ENCODE measurements at regions not wholly inside any gene's neighbourhood (a gene's known extent, or its start where the extent isn't known, plus 50 kb on each side); places are given as distances from the start of the nearest gene placed in this dataset.

DNA sequence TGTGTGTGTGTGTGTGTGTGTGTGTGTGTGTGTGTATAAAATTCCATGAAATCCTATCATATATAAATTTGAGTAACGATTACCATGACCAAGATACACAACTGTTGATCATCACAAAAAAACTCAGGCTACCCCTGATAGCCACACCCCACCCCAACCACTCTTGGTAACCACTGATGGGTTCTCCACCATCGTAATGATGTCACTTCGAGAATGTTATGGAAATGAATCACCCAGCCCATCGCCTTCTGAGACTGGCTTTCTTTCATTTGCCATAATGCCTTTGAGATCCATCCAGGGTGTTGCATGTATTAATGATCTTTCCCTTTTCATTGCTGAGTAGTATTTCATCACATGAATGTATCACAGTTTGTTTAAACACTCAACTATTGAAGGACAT is 496.0 kb downstream of the MIAT start:
- DNase-seq, result no peak

DNA sequence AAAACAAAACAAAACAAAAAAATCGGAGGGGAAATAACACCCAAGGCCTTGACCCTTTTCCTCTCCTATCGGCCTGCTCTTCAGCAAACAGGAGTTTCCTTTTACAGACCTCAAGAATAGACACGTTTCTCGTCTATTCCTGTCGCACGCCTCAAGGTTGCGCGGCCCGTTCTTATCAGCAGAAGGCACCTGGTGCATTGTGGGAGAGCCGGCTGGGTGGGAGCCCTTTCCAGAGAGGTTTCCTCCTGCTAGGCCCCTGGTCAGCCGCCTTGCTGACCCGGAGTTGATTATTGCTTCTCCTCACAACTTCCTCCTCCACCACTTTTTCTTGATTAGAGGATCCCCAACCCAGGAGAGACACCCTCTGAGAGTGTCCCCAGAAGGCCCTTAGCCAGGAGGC is 497.3 kb downstream of the MIAT start:
- peak; percentile 94 for DNase-seq

DNA sequence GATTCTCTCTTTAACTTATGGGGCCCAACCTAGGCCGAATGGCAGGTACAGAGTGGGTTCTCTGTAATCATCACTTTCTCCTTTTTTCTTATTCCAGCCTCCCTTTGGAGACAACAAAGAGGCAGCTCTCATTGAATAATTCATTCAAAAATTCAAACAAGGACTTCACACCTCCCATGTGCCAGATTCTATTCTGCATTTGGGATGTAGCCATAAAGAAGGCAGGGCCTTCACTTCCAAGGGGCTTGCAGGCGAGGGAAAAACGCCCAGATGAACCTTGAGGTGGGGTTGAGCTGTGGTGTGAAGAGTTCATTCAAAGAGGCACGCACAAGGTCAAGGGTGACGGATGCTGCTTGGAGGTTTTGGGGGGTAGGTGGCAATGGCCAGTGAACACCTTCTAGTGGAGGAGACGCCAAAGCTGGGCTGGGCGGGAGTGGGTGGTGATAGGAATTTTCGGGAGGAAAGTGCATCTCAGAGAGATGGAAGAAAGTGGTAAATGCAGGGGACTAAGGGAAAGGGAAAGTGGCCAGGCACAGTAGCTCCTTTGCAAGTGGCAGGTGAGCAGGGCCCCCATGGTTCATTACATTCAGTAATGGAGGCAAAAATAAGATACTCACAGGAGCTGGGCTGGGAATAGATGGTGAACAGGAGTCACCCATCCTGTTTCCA is 499.6 kb downstream of the MIAT start:
- no peak for DNase-seq

DNA sequence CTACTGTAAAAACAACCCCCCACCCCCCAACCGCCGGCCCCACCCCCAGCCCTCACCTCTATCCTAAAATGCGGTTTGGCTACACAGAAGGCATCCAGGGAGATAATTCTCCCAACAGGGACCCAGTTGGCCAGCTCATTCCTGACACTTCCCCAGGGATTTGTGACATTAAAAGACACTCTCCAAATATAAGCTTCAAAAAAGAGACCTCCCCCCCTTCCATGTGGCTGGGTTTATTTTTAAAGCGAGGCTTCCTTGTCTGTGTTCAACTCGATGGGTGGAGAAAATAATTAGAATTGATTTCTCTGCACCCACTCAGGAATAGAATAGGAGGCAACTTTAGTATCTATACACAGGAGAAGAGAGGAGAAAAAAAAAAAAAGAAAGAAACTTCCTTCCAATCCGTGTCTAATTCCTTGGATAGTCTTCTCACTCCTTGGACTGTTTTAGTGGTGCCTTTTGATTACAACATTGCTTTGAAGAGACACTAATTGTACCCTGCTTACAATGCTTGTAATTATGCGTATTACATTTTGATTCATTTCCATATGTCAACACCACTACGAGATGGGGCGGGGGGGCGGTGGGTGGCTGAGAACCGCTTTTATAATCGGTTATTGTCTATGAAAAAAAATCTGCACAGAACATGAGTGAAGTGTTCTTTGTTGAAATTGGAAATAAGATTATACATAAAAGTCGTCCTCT is 500.4 kb downstream of the MIAT start:
- DNase-seq, result no peak

DNA sequence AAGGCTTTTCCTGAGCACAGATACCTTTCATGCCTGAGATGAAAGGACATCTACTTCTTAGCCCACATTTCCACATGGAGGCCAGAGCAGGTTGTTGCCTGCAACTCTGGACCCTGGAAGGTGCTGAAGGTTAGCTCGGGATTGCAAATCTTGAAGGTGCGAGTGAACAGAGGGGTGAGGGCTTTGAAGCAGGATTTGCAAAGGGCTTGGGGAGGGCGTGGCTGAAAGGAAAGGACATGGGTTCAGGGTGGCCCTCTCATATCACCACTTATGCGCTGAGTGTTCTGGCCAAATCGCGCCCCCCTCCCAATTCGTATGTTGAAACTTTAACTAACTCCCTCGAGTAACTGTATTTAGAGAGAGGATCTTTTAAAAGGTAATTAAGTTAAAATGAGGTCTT is 501.6 kb downstream of the MIAT start:
- DNase-seq, result no peak

DNA sequence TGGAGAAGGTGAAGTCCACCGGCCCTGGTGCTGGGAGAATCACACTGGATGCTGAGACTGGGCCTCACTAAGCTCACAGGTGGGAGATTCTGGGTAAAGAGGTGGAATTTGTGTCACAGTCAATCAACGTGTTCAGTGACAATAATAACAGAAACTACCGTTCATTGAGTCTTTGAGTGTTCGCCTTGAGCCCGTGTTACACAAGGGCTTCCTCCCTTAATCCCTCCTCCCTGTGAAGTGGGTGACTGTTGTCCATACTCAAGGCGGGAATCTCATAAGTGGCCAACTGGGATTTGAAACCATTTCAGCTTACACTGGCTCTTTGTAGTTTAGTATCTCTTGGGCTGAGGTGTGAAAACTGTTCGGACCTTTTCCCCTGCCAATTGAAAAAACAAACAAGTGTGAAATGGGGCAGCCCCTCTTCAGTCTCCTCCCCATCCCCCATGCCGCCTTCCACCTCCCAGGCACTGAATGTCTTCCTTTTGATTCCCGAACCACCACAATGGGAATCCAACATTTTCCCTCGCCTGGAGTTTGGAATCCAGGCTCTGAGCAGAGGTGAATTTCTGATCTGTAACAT is 502.4 kb downstream of the MIAT start:
- no peak for DNase-seq

DNA sequence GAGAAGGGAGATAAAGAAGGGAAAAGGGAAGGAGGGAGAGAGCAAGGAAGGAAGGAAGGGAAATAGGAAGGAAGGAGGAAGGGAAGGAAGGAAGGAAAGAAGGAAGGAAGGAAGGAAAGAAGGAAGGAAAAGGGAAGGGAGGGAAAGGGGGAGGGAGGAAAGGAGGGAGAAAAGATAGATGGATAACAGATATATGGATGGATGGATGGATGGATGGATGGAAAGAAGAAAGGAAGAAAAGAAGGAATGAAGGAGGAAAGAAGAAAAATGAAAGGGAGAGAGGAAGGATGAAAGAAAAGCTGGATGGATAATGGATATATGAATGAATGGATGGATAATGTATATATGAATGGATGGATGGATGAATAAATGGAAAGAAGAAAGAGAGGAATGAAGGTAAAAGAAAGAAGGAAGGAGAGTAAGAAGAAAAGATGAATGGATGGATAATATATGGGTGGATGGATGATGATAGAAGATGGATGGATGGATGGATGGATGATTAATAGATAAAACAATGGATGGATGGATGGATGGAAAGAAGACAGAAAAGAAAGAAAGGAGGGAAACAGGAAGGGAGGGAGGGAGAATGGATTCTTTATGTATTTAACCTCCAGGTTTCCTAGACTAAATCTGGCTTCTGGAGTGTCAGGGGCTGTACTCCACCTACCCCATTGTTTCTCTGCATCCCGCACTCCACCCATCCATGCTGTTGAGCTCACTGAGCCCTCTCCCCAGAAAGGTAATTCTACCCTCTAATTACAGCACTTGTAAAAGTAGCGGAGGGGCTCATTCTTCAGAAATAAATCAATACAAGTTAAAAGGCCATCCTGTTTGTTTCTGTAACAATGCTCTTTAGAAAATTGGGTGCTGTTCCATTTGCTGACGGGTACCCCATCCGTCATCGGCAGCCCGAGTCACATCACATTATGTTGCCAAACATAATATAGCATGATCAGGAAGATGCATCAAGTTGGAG is 506.1 kb downstream of the MIAT start:
- DNase-seq, result no peak

DNA sequence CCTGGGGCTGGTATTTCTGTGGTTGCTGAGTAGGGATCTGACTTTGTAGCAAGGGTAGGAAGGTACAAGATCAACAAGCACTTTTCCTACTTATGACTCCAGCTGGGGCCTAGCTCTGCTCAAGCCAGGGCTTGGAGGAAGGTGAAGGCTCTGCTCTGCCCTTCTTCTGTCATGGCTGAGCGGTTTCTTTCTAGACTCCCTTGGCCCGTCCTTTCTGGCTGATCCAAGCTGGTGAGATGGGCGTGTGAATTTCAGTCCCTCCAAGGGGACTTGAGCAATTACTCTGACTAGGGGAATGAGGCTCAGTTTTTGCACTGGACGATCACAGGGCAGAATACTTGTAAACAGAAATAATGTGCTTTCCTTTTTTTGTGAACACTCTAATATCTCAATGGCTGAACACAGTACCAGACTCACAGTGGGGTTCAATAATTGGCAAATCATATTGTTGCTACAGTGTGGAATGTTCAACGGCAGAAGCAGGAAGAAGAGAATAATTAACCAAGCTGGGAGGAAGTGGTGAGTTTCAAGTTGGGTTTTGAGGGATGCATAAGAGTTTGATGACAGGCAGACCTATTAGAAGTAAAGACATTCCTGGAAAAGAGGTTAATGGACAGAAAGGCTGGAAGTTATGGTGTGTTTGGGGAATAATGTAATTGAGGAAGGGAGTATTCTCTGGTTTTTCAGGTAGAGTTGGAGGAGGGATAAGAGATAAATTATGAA is 507.6 kb downstream of the MIAT start:
- no peak for DNase-seq

DNA sequence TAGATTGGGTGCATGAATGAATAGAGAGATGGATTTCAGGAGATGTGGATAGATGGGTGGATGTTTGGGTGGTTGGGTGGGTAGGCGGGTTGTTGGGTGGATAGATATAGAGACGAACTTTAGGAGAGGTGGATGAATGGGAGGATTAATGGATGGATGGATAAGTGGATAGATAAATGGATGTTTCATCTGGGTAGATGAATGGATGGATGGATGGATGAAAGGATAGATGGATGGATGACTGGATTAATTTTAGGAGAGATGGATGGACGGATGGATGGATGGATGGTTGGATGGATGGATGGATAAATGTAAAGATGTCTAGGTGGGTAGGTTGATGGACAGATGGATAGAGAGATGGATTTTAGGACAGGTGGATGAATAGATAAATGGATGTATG is 511.3 kb downstream of the MIAT start:
- no peak for DNase-seq

DNA sequence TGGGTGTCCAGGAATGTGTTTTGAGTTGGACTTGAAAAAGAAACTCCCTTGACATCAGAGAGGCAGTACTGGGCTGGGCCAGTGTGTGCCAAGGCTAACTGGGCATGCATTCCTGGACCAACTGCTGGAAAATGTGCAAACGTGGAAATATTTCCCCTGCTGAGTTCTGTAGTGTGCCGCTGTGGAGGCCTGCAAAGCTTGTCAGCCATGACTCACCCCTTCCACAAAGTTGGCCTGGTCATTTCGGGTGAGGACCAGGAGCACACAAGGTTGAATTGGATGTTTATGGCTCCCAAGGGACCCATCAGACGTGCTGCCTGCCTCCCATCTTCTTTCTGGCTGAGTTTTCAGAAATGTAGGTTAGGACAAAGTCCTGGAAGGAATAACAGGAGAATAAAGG is 513.1 kb downstream of the MIAT start:
- no peak for DNase-seq

DNA sequence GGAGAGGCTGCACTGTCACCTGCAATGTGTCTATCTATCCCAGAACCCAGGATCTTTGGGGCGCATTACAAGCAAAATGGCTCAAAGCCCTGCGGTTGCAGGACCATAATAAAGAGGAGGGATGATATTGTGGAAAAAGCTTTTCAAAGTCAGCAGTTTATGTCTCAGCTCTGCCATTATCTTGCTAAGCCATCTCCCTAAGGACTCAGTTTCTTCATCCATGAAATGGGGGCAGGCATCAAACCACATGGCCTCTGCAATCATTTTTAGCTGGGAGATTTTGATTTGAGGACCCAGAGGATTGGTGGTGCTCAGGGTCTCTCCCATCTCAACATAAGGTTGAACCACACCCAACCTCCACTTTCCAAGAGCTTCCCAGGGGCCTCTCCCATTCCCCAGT is 513.8 kb downstream of the MIAT start:
- DNase-seq, result no peak

DNA sequence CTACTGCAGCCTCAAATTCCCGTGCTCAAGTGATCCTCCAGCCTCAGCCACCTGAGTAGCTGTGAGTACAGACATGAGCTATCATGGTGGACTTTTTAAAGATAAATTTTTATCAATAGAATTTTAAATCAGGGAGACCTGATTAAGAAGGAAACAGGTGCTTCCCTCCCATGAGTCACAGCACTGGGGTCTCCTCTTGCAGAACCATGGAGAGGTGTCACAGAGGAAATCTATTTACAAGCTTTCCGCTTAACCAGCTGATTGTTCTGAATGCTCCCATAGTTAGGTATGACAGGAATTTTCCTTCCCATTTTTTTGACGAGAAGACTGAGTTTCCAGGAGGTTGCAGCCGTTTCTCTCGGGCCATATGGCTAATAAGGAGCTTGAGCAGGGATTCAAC is 516.1 kb downstream of the MIAT start:
- no peak for DNase-seq

DNA sequence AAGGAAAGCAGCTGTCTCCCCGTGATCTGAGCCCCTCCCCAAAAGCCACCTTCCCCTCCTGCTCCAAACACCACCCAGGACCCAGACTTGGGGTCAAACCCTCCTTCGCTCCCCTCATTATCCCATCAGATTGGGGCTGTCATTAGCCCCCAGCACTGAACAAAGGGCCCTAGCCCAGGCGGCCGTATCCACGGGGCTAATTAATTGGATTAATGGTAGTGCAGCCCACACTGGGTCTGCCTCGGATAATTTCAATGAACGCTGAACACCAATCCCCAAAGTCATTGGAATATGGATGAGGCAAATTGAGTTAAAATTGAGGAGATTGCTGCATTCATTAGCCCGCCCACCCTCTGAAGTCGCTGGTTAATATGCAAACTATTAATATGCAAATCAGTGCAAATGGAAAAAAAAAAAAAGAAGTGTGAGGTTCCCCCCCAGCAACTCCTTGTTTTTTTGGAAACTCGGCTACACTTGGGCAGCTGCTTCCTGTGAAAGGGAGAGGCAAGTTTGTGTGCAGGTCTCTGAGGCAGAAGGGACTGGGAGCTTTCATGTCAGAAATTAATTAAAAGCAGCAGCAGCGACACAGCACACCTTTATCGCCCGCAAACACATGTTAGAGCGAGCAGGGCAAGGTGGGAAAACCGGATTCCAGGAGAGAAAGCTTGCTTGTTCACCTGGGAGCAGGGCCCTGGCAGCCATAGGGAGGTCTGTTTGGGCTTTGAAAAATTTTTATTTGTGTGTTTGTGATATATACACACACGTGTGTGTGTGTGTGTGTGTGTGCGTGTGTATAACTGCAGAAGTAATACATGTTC is 517.8 kb downstream of the MIAT start:
- DNase-seq, result no peak

DNA sequence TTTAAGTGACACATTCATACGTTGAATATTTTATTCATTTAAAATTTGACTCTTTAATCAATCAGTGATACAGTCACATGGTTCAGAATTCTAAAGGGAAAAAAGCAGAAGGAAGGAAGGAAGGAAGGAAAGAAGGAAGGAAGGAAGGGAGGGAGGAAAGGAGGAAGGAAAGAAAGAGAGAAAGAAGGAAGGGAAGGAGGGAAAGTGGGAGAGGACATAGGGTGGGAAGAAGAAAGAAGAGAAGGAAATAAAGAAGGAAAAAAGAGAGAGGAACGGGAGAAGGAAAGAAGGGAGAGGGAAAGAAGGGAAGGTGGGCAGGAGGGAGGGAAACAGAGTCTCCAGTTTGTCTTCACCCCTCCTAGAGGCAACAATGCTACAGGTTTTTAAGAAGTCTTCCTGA is 518.6 kb downstream of the MIAT start:
- no peak for DNase-seq

DNA sequence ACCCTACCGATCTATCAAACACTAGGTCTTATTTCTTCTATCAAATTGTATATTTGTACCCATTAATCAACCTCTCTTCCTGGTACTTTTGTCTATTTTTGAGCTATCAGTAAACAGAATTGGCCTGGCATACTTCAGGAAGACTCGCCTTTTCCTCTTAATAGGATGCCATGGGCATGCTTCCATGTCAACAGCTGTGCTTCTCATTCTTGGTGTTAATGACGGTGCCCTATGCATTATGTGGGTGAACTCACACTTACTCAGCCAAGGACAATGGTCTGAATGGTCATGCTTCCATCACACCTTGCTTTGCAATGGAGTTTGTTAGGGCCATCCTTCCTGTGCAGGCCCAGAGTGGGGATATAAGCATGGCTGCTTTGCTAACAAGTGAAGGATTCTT is 521.8 kb downstream of the MIAT start:
- DNase-seq, result no peak

DNA sequence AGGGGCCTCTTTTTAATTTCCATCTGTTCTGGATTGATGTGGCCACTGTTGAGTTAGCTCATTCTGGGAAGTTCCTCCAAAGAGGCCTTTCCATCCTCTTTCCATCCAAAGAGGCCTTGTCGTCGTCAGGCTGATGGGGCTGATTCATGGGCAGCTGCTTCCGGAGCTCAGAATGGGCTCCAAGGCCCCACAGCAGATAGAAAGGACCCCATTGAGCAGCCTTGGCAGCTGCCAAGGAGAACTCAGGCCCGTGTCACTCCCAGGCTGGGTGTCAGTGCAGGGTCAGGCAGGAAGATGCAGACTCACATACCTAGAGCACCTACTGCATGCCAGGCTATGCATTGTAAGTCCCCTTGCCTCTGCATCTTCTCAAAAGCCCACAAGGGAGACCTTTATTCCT is 524.1 kb downstream of the MIAT start:
- no peak for DNase-seq

DNA sequence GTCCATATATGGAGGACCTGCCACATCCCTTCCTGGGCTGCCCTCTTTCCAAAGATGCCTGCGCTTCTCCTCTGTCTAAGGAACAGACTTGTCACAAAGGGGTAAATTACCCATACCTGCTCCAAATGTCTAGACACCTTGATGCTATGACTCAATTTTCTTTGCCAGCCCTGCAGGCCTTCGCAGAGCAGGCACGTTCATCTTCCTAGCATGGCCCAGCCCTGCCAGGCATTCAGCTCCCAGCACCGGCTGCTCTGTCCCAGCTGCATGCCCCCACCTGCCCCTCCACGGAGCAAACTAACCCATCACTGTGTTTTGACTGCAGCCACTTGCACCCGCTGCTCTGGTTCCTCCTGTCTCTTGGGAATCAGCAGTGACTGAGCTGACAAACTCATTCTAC is 526.1 kb downstream of the MIAT start:
- no peak for DNase-seq

DNA sequence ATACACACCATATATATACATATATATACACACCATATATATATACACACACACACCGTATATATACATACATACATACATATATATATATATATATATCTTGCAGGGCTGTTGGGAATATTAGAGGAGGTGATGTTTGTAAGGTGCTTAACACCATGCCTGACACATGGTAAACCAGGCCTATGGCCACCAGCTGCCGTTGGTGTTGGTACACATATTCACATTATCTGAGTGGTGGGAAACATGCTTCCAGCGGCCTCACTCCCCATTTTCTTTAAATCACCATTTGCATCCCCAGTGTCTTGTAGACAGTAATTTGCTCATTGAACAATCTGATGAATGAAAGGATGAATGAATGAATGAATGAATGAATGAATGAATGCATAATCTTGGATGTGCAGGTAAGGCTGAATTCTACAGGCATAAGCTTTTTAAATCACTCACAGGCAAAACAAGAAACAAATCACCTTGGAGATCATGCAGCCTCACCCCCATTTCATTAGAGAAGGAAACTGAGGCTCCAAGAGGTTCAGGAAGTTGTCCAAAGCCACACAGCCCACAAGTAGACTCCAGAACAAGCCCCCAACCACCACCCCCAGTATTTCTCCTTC is 527.8 kb downstream of the MIAT start:
- no peak for DNase-seq

DNA sequence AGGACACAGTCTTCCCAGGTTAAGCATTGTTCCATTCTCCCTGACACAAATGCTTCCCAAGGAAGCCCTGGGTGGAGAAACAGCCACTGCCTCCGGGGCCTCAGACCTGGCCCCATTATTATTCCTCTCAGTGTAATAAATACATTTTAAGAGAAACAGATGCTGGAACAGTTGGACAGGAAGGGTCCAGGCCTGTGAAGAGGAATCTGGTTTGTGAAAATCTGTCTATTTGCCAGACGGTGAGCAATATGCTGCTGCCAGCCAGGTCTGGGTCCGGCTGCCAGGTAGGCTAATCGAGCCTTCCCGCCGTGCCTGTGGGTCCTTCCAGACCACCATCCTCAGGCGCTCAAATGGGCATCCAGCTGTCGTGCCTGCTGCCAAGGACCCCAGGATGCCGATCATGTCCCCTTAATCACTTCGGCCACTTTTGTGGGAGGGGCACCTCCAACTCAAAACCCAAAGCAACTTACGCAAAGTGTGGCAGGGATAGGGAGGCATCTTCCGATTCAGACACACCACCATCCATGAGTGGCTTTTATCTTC is 528.4 kb downstream of the MIAT start:
- no peak for DNase-seq

DNA sequence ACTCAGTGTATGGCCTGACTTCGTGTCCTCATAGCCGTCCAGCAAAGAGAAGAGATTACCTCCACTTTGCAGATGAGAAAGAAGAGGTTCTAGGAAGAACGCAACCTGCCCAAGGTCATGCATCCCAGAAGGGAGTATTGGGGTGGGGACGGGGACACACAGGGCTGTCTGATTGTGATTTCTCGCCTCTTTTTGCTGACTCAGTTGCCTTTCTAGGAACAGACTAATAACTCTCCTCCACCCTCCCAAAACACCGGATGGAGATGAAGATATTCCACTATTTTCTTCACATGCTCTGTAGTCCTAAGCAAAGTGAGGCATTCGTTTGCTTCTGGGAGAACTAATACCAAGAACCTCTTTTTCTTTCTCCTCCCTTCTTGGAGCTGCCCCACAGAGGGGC is 529.3 kb downstream of the MIAT start:
- DNase-seq, result no peak
